ENCODE measurements at regions not wholly inside any gene's neighbourhood (a gene's known extent, or its start where the extent isn't known, plus 50 kb on each side); places are given as distances from the start of the nearest gene placed in this dataset.

GRCh38 chrX:112470551-112470950 lies 209.2 kb downstream of the LHFPL1 start:
- TF ChIP-seq CTCF (IDR thresholded peaks at IDR 0.05) (no peak), POLR2A (IDR thresholded peaks at IDR 0.05) (no peak), EP300 (IDR thresholded peaks at IDR 0.05) (no peak)

All from gastroesophageal sphincter (tissue), 3 donors.